Thyroid gland (tissue), 4 donors: ENCODE measurements at regions not wholly inside any gene's neighbourhood (a gene's known extent, or its start where the extent isn't known, plus 50 kb on each side); places are given as distances from the start of the nearest gene placed in this dataset.

Source experiments
- DNase-seq, 2 donors: peaks; one replicate each; pipeline ENCODE4 v3.0.0-alpha.2; 2019
- H3K27ac ChIP-seq, 3 donors: fragments of 200-600 bp; sonication (generic); 1 replicate in 2 of 3; 2 replicates in 1 of 3; pipeline ENCODE4 v1.5.1; 2016 to 2019; ENCODE audit warnings: mild to moderate bottlenecking in 1 of 3, moderate library complexity in 1 of 3
- H3K27me3 ChIP-seq: fragments of 200-600 bp; sonication (generic); one replicate; pipeline ENCODE4 v1.5.1; 2019
- H3K36me3 ChIP-seq, 2 donors: fragments of 200-600 bp; sonication (generic); one replicate each; pipeline ENCODE4 v1.5.1; 2016 to 2019
- H3K4me1 ChIP-seq, 2 donors: fragments of 200-600 bp; sonication (generic); one replicate each; pipeline ENCODE4 v1.5.1; 2017 to 2019
- H3K4me3 ChIP-seq, 3 donors: fragments of 200-600 bp; sonication (generic); replicated peaks in 1 of 3; 1 replicate in 2 of 3; 2 replicates in 1 of 3; pipeline ENCODE4 v1.5.1; 2016; ENCODE audit warnings: mild to moderate bottlenecking in 1 of 3
- H3K9me3 ChIP-seq: fragments of 200-600 bp; sonication (generic); one replicate; pipeline ENCODE4 v1.5.1; 2017
- CTCF ChIP-seq, 6 experiments: fragments of 200-600 bp in 3 of 6; fragments of 450-650 bp in 3 of 6; sonication (generic) in 3 of 6; IDR thresholded peaks; one replicate each; pipeline ENCODE4 v1.5.1; 2016 to 2019; ENCODE audit warnings: antibody characterized with exemption in 6 of 6, mild to moderate bottlenecking in 2 of 6, inconsistent platforms in 1 of 6, moderate library complexity in 1 of 6
- POLR2A ChIP-seq, 2 donors: fragments of 450-650 bp; IDR thresholded peaks; one replicate each; pipeline ENCODE4 v1.6.1; 2017; ENCODE audit warnings: antibody characterized with exemption in 2 of 2, mild to moderate bottlenecking in 2 of 2, moderate library complexity in 1 of 2
- WGBS, 2 donors: methylation state at CpG; one replicate each; pipeline ENCODE4 v1.1.5; 2017; 5-methylcytosine and 5-hydroxymethylcytosine counted together
- intact Hi-C: fragments of 100-400 bp; cut with DNase I; formaldehyde crosslinking; loops from one replicate; pipeline ENCODE4 v1.15.1; 2023

GRCh38 chr9:14967450-14968321, 57.5 kb upstream of the FREM1 start:
- intact Hi-C loops = no loop called here
- TF ChIP-seq POLR2A (IDR thresholded peaks at IDR 0.05) (no peak), CTCF (IDR thresholded peaks at IDR 0.05) (no peak)
- 79 to 89% methylated on average over 8 of the region's 8 CpGs for WGBS, 2 donors
- Histone ChIP-seq H3K4me3 (no peak overlapping the region), H3K36me3 (no peaks in the 10 kb centered on the region), H3K4me1 (no peaks in the 10 kb centered on the region), H3K27me3 (no peaks in the 10 kb centered on the region), H3K9me3 (no peaks in the 10 kb centered on the region), H3K27ac (no peak overlapping the region)
- no peak for DNase-seq

- Histone ChIP-seq H3K9me3 (no peaks in the 10 kb centered on the region), H3K4me1 (no peaks in the 10 kb centered on the region), H3K27me3 (no peaks in the 10 kb centered on the region), H3K27ac (no peak overlapping the region), H3K4me3 (no peak overlapping the region), H3K36me3 (no peaks in the 10 kb centered on the region)
- intact Hi-C loops = no loop called here
- no peak for DNase-seq
- WGBS, 2 donors = 82 to 87% methylated on average over 4 of the region's 4 CpGs
- TF ChIP-seq POLR2A (IDR thresholded peaks at IDR 0.05) (no peak), CTCF (IDR thresholded peaks at IDR 0.05) (no peak)
Measured at GRCh38 chr9:14962193-14962882, 52.1 kb upstream of the FREM1 start.

GRCh38 chr9:14961372-14962068, 51.3 kb upstream of the FREM1 start:
- DNase-seq = no peak
- no peak overlapping the region for H3K4me3 ChIP-seq
- H3K27ac ChIP-seq = no peak overlapping the region
- no peak for TF ChIP-seq CTCF (IDR thresholded peaks at IDR 0.05)
- TF ChIP-seq POLR2A (IDR thresholded peaks at IDR 0.05) = no peak
- H3K27me3 ChIP-seq = no peaks in the 10 kb centered on the region
- H3K9me3 ChIP-seq = no peaks in the 10 kb centered on the region
- no peaks in the 10 kb centered on the region for H3K4me1 ChIP-seq
- H3K36me3 ChIP-seq = no peaks in the 10 kb centered on the region
- 87 to 89% methylated on average over 6 of the region's 6 CpGs for WGBS, 2 donors
- intact Hi-C loops = no loop called here

GRCh38 chr9:14960881-14961280, 50.7 kb upstream of the FREM1 start:
- Histone ChIP-seq H3K4me3 (no peak overlapping the region), H3K36me3 (no peaks in the 10 kb centered on the region), H3K27me3 (no peaks in the 10 kb centered on the region), H3K4me1 (no peaks in the 10 kb centered on the region), H3K9me3 (no peaks in the 10 kb centered on the region), H3K27ac (no peak overlapping the region)
- TF ChIP-seq POLR2A (IDR thresholded peaks at IDR 0.05) (no peak), CTCF (IDR thresholded peaks at IDR 0.05) (no peak)
- no peak for DNase-seq
- 87 to 94% methylated on average over 4 of the region's 4 CpGs for WGBS, 2 donors
- intact Hi-C loops = no loop called here
